OCI-LY1 (cell line): ENCODE measurements at regions not wholly inside any gene's neighbourhood (a gene's known extent, or its start where the extent isn't known, plus 50 kb on each side); places are given as distances from the start of the nearest gene placed in this dataset.

Source experiments
- H2AFZ ChIP-seq: fragments of 200-600 bp; sonication (generic), shearing (Covaris generic); 2 replicates; pipeline ENCODE4 v1.6.0; 2014; ENCODE audit warnings: antibody characterized with exemption, mild to moderate bottlenecking, low read length
- H3F3A ChIP-seq: fragments of 200-600 bp; sonication (generic), shearing (Covaris generic); 2 replicates; pipeline ENCODE4 v1.6.0; 2014; ENCODE audit warnings: mild to moderate bottlenecking, antibody characterized with exemption, low read length, moderate library complexity; ENCODE audit not compliant: insufficient read depth
- H3K27ac ChIP-seq: fragments of 200-600 bp; sonication (generic); 2 replicates; pipeline ENCODE4 v1.5.1; 2014; ENCODE audit warnings: low read length, mixed run types, mild to moderate bottlenecking, low read depth; ENCODE audit not compliant: poor library complexity, severe bottlenecking
- H3K27me3 ChIP-seq: fragments of 200-600 bp; sonication (generic); 2 replicates; pipeline ENCODE4 v1.6.0; 2014; ENCODE audit warnings: antibody characterized with exemption, mild to moderate bottlenecking, low read length, moderate library complexity; ENCODE audit not compliant: insufficient read depth
- H3K36me3 ChIP-seq: fragments of 200-600 bp; sonication (generic); 2 replicates; pipeline ENCODE4 v1.6.1; 2014; ENCODE audit warnings: mild to moderate bottlenecking, antibody characterized with exemption, low read length, moderate library complexity, mixed read lengths; ENCODE audit not compliant: insufficient read depth
- H3K4me1 ChIP-seq: fragments of 200-600 bp; sonication (generic); 2 replicates; pipeline ENCODE4 v1.5.1; 2014; ENCODE audit warnings: mild to moderate bottlenecking, low read length, moderate library complexity; ENCODE audit not compliant: insufficient read depth, severe bottlenecking
- H3K4me2 ChIP-seq: fragments of 200-600 bp; sonication (generic), shearing (Covaris generic); 2 replicates; pipeline ENCODE4 v1.6.1; 2014; ENCODE audit warnings: low read length
- H3K4me3 ChIP-seq: fragments of 200-600 bp; sonication (generic); 2 replicates; pipeline ENCODE4 v1.5.1; 2014; ENCODE audit warnings: low read length, low read depth, mild to moderate bottlenecking, mixed read lengths; ENCODE audit not compliant: poor library complexity, severe bottlenecking
- H3K79me2 ChIP-seq: fragments of 200-600 bp; shearing (Covaris generic); 2 replicates; pipeline ENCODE4 v1.6.1; 2016; ENCODE audit warnings: mixed run types, low read length, mixed read lengths; ENCODE audit not compliant: insufficient read depth
- H3K9ac ChIP-seq: fragments of 200-600 bp; sonication (generic), shearing (Covaris generic); 2 replicates; pipeline ENCODE4 v1.6.1; 2014; ENCODE audit warnings: mild to moderate bottlenecking, low read length, mixed read lengths
- H3K9me2 ChIP-seq: fragments of 200-600 bp; sonication (generic), shearing (Covaris generic); 2 replicates; pipeline ENCODE4 v1.6.1; 2014; ENCODE audit warnings: low read depth, mild to moderate bottlenecking, low read length, mixed read lengths
- H3K9me3 ChIP-seq: fragments of 200-600 bp; shearing (Covaris generic); 2 replicates; pipeline ENCODE4 v1.6.1; 2014; ENCODE audit warnings: low read length, mixed read lengths
- H4K20me1 ChIP-seq: fragments of 200-600 bp; sonication (generic), shearing (Covaris generic); 2 replicates; pipeline ENCODE4 v1.6.0; 2016; ENCODE audit warnings: mild to moderate bottlenecking, low read length; ENCODE audit not compliant: insufficient read depth
- CTCF ChIP-seq: fragments of 200-600 bp; sonication (generic), shearing (Covaris generic); IDR thresholded peaks from 2 replicates; pipeline ENCODE4 v1.5.1; 2017; ENCODE audit warnings: mild to moderate bottlenecking, antibody characterized with exemption, low read length, moderate library complexity, mixed read lengths
- EZH2 ChIP-seq: fragments of 200-600 bp; sonication (generic), shearing (Covaris generic); IDR thresholded peaks from 2 replicates; pipeline ENCODE4 v1.8.0; 2017; ENCODE audit warnings: borderline replicate concordance, mixed run types, mild to moderate bottlenecking, antibody characterized with exemption, low read length, moderate library complexity, mixed read lengths

- Histone ChIP-seq H3K4me2 (no peak overlapping the region), H3K4me3 (no peak overlapping the region), H4K20me1 (no peaks in the 10 kb centered on the region), H3K9me3 (peaks cover 8% of the 10 kb centered on the region; the same call in 1 of the 2 replicates), H3K79me2 (no peaks in the 10 kb centered on the region), H3K4me1 (no peaks in the 10 kb centered on the region), H2AFZ (no peak overlapping the region), H3K9ac (no peak overlapping the region), H3K27ac (no peak overlapping the region), H3F3A (no peaks in the 10 kb centered on the region), H3K27me3 (no peaks in the 10 kb centered on the region), H3K9me2 (no peaks in the 10 kb centered on the region; the same call in 1 of the 2 replicates), H3K36me3 (no peaks in the 10 kb centered on the region)
- TF ChIP-seq CTCF: no peak
These were observed 233.5 kb upstream of the ZEB2 start for GRCh38 chr2:144753416-144753815.

GRCh38 chr2:144751142-144751905, 231.4 kb upstream of the ZEB2 start:
- no peak overlapping the region for H3K27ac ChIP-seq
- H4K20me1 ChIP-seq: no peaks in the 10 kb centered on the region
- no peaks in the 10 kb centered on the region; the same call in 1 of the 2 replicates for H3K9me2 ChIP-seq
- H3K36me3 ChIP-seq: no peaks in the 10 kb centered on the region
- no peaks in the 10 kb centered on the region for H3K4me1 ChIP-seq
- no peak overlapping the region for H3K4me3 ChIP-seq
- H3K79me2 ChIP-seq: no peaks in the 10 kb centered on the region
- no peak for TF ChIP-seq EZH2
- TF ChIP-seq CTCF: no peak
- no peak overlapping the region for H3K4me2 ChIP-seq
- H3K9me3 ChIP-seq: peaks cover 20% of the 10 kb centered on the region
- no peaks in the 10 kb centered on the region for H3F3A ChIP-seq
- no peaks in the 10 kb centered on the region for H3K27me3 ChIP-seq
- no peak overlapping the region for H2AFZ ChIP-seq
- no peak overlapping the region for H3K9ac ChIP-seq

GRCh38 chr2:144749188-144749587, 229.3 kb upstream of the ZEB2 start:
- H3K4me1 ChIP-seq: no peaks in the 10 kb centered on the region
- H3K27ac ChIP-seq: no peak overlapping the region
- H3K9me3 ChIP-seq: peaks cover 24% of the 10 kb centered on the region

More at GRCh38 chr2:144749188-144749587, 229.3 kb upstream of the ZEB2 start:
- no peak overlapping the region for H3K4me3 ChIP-seq
- H3K27me3 ChIP-seq: no peaks in the 10 kb centered on the region
- H3K36me3 ChIP-seq: no peaks in the 10 kb centered on the region
- no peak overlapping the region for H3K4me2 ChIP-seq
- no peak overlapping the region for H2AFZ ChIP-seq
- no peaks in the 10 kb centered on the region for H3K79me2 ChIP-seq
- no peaks in the 10 kb centered on the region; the same call in 1 of the 2 replicates for H3K9me2 ChIP-seq
- TF ChIP-seq EZH2 (no peak), CTCF (no peak)
- H3F3A ChIP-seq: no peaks in the 10 kb centered on the region
- H4K20me1 ChIP-seq: no peaks in the 10 kb centered on the region
- no peak overlapping the region for H3K9ac ChIP-seq
